ENCODE measurements at regions not wholly inside any gene's neighbourhood (a gene's known extent, or its start where the extent isn't known, plus 50 kb on each side); places are given as distances from the start of the nearest gene placed in this dataset. TPM values are rescaled to one million over a fixed set of nuclear protein-coding genes. Genes with fewer than 3 reads are reported as not detected.

GRCh38 chr10:7467031-7467667 lies 56.3 kb upstream of the SFMBT2 start:
- in situ Hi-C loops (cut with MboI) = no loop called here
- H3F3A ChIP-seq (ENCODE audit: insufficient read depth) = no peaks in the 10 kb centered on the region
- no peaks in the 10 kb centered on the region for H3K9me2 ChIP-seq (ENCODE audit: insufficient read depth)
- H3K79me2 ChIP-seq (ENCODE audit: insufficient read depth) = no peaks in the 10 kb centered on the region
- no peaks in the 10 kb centered on the region for H3K4me1 ChIP-seq (ENCODE audit: insufficient read depth)
- TF ChIP-seq EZH2 (IDR thresholded peaks at IDR 0.05; ENCODE audit: insufficient read depth, poor library complexity, severe bottlenecking) (no peak), EZH2phosphoT487 (IDR thresholded peaks at IDR 0.05; ENCODE audit: insufficient read depth, low read depth) (no peak)
- no peak overlapping the region for H3K4me3 ChIP-seq
- no peak overlapping the region for H3K9ac ChIP-seq
- no peaks in the 10 kb centered on the region for H3K9me3 ChIP-seq (ENCODE audit: low read depth)
- no peaks in the 10 kb centered on the region for H4K20me1 ChIP-seq (ENCODE audit: insufficient read depth)
- H3K27ac ChIP-seq = no peak overlapping the region
- H3K36me3 ChIP-seq (ENCODE audit: low read depth) = no peaks in the 10 kb centered on the region
- no peak overlapping the region for H2AFZ ChIP-seq
- H3K4me2 ChIP-seq (ENCODE audit: unreplicated experiment) = no peak overlapping the region
- 11 to 17% methylated on average over 7 of the region's 7 CpGs for WGBS, 2 experiments (ENCODE audit: low coverage in 1 of 2, low lambda C conversion rate in 2 of 2, missing lambda C conversion rate in 2 of 2)
- 0 out of 2 replicates have a peak, but pooled peaks cover 4% of the 10 kb centered on the region for H3K27me3 ChIP-seq (replicated peaks; ENCODE audit: insufficient read depth)
- no peak for DNase-seq

GRCh38 chr10:7464691-7465090 lies 53.9 kb upstream of the SFMBT2 start:
- TF ChIP-seq EZH2phosphoT487 (IDR thresholded peaks at IDR 0.05; ENCODE audit: insufficient read depth, low read depth) (no peak), EZH2 (IDR thresholded peaks at IDR 0.05; ENCODE audit: insufficient read depth, poor library complexity, severe bottlenecking) (no peak)
- WGBS, 2 experiments (ENCODE audit: low coverage in 1 of 2, low lambda C conversion rate in 2 of 2, missing lambda C conversion rate in 2 of 2) = 34 to 41% methylated on average over 8 of the region's 8 CpGs
- DNase-seq = no peak

More at GRCh38 chr10:7464691-7465090, 53.9 kb upstream of the SFMBT2 start:
- Histone ChIP-seq H3K4me1 (ENCODE audit: insufficient read depth) (no peaks in the 10 kb centered on the region), H3K36me3 (ENCODE audit: low read depth) (no peaks in the 10 kb centered on the region), H3K4me2 (ENCODE audit: unreplicated experiment) (no peak overlapping the region), H3K27ac (no peak overlapping the region), H3K9me2 (ENCODE audit: insufficient read depth) (no peaks in the 10 kb centered on the region), H3K27me3 (replicated peaks; ENCODE audit: insufficient read depth) (no peaks in the 10 kb centered on the region), H3F3A (ENCODE audit: insufficient read depth) (no peaks in the 10 kb centered on the region), H3K4me3 (no peak overlapping the region), H3K79me2 (ENCODE audit: insufficient read depth) (no peaks in the 10 kb centered on the region), H2AFZ (no peak overlapping the region), H4K20me1 (ENCODE audit: insufficient read depth) (no peaks in the 10 kb centered on the region), H3K9me3 (ENCODE audit: low read depth) (no peaks in the 10 kb centered on the region), H3K9ac (no peak overlapping the region)
- in situ Hi-C loops (cut with MboI) = no loop called here

Small RNA genes lying in the stretch of these regions (small RNA-seq; reads per million reads assigned to genes)
- not detected for gene RNU6-535P (ENCODE audit: low read depth, low replicate concordance)
